GM06990 (cell line): ENCODE measurements at regions not wholly inside any gene's neighbourhood (a gene's known extent, or its start where the extent isn't known, plus 50 kb on each side); places are given as distances from the start of the nearest gene placed in this dataset.

Source experiments
- DNase-seq: peaks from one replicate; pipeline ENCODE4 v3.0.0-alpha.2; 2011; ENCODE audit not compliant: insufficient read length; ENCODE audit errors: extremely low read depth
- H3K27me3 ChIP-seq: replicated peaks from 2 replicates; pipeline ENCODE4 v1.6.0; 2011; ENCODE audit warnings: low read length; ENCODE audit not compliant: control insufficient read depth, insufficient read depth
- H3K36me3 ChIP-seq: 2 replicates; pipeline ENCODE4 v1.5.1; 2011; ENCODE audit warnings: low read length; ENCODE audit not compliant: control insufficient read depth, insufficient read depth
- H3K4me3 ChIP-seq: replicated peaks from 2 replicates; pipeline ENCODE4 v1.5.1; 2011; ENCODE audit warnings: low read depth, mild to moderate bottlenecking, control low read depth, low read length
- TF ChIP-seq, protein P1 (sequence below): IDR thresholded peaks from 2 replicates; pipeline ENCODE4 v1.5.1; 2011; ENCODE audit warnings: low read length, control low read depth, mild to moderate bottlenecking, inconsistent platforms; ENCODE audit not compliant: insufficient read depth, poor library complexity, severe bottlenecking

DNA sequence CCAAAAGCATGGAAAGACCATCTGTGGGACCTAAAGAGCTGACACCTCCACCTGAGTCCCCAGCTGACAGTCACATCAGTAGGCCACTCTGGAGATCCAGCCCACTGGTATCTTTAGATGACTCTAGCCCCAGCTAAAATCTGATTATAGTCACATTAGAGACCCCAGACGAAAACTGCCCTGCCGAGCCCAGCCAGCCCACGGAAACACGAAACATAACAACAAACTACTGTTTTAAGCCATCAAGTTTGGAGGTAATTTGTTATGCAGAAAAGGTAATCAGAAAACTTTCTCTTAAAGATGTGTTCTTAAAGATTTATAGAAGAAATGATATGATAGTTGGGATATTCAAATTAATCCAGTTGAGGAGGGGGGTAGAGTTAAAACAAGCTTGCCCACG, 175.7 kb downstream of the DHX15 start:
- TF ChIP-seq, protein P1, sequence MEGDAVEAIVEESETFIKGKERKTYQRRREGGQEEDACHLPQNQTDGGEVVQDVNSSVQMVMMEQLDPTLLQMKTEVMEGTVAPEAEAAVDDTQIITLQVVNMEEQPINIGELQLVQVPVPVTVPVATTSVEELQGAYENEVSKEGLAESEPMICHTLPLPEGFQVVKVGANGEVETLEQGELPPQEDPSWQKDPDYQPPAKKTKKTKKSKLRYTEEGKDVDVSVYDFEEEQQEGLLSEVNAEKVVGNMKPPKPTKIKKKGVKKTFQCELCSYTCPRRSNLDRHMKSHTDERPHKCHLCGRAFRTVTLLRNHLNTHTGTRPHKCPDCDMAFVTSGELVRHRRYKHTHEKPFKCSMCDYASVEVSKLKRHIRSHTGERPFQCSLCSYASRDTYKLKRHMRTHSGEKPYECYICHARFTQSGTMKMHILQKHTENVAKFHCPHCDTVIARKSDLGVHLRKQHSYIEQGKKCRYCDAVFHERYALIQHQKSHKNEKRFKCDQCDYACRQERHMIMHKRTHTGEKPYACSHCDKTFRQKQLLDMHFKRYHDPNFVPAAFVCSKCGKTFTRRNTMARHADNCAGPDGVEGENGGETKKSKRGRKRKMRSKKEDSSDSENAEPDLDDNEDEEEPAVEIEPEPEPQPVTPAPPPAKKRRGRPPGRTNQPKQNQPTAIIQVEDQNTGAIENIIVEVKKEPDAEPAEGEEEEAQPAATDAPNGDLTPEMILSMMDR: no peak
- Histone ChIP-seq H3K36me3 (no peaks in the 10 kb centered on the region), H3K4me3 (no peak overlapping the region), H3K27me3 (no peaks in the 10 kb centered on the region; the same call in 1 of the 2 replicates)
- no peak for DNase-seq

DNA sequence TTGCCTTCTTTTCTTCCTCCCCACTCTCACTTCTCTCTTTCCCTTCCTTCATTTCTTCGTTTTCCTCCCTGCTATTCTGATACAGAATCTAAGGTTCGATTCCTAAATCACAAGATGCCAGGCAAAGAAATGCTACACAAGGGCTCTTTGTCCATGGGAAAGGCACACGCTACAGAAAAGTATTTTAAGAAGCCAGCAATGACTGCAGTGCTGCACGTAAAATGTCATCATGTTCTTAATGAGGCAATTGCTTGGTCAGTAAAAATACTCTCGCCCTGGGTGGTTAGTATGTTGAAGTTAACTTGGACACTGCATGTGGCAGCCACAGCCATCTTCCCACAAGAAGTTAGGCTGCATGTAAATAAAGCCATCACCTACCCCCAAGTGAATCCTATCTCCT, 178.4 kb downstream of the DHX15 start:
- TF ChIP-seq, protein P1: no peak
- no peak for DNase-seq
- no peak overlapping the region for H3K4me3 ChIP-seq

DNA sequence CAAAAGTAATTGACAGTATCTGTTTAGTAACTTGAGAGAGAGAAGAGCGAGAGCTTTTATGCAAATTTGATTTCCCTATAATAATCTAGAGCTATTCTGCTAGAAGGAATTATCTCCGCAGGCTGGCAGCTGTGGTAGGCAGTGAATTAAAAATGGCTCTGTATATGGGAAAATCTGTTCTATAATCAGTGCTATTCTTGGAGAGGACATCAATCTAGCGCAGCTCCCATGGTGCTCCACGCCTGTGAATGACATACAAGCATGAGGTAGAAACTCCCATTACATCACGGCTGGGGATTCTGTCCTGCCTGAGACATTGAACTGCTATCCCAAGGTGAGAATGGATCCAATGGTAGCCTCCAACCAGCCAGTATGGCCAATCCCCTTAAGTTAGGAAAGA, 179.0 kb downstream of the DHX15 start:
- Histone ChIP-seq H3K36me3 (no peaks in the 10 kb centered on the region), H3K4me3 (no peak overlapping the region), H3K27me3 (no peaks in the 10 kb centered on the region; the same call in 1 of the 2 replicates)
- DNase-seq: no peak
- TF ChIP-seq, protein P1: no peak

More for the DNA sequence above, 178.4 kb downstream of the DHX15 start:
- Histone ChIP-seq H3K36me3 (no peaks in the 10 kb centered on the region), H3K27me3 (no peaks in the 10 kb centered on the region; the same call in 1 of the 2 replicates)

DNA sequence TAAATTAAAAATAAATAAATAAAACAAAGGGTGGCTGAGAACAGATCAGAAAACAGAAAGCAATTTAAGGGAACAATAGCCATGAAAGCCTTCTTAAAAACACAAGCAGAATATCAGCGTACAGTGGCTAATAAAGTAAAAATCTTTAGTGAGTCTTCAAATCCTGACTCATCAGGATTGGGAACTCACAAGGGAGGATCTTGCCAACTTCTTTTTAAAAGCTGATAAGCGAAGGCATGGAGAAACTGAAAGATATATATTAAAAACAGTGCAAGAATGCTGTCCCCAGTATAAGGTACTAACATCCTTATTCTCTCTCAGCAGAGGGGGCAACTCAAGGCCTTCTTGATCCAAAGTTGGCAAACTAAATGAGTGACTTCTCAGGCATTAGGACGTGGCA, 180.1 kb downstream of the DHX15 start:
- no peak for DNase-seq
- Histone ChIP-seq H3K36me3 (no peaks in the 10 kb centered on the region), H3K27me3 (no peaks in the 10 kb centered on the region; the same call in 1 of the 2 replicates), H3K4me3 (no peak overlapping the region)
- TF ChIP-seq, protein P1: no peak

DNA sequence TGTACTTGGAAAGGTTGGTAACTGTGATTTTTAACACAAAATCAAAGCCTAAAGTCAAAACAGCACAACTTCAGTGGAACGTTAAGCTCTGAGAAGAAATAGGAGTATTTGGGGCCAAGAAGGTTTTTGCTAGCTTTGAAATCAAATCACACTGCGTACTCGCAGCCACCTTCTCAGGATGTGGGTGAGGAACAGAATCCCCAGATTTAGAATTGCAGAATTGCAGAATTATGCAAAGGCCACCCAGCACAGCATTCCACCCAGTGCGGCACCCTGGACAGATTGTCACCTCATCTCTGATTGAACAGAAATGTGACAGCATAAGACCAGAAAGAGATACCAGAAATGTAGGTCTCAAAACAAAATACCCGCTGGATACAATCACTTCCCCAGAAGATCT, 181.1 kb downstream of the DHX15 start:
- TF ChIP-seq, protein P1: no peak
- Histone ChIP-seq H3K36me3 (no peaks in the 10 kb centered on the region), H3K27me3 (no peaks in the 10 kb centered on the region; the same call in 1 of the 2 replicates), H3K4me3 (no peak overlapping the region)
- no peak for DNase-seq

DNA sequence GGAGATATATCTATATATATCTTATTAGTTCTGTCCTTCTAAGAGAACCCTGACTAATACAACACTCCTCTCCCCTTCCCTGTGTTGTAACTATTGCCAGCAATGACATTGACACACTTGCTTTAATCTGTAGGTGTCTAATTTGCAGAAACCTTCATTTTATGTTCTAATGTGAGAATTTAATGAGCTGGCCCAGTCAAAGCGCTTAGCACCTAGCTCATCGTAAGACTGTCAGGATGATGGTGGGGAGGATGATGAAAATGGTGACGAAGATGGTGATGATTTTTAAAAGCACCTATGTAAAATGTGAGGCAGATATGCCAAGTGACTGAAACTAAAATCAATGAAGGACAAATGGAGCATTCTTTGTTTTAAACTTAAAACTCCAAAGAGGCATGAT, 183.8 kb downstream of the DHX15 start:
- DNase-seq: no peak
- H3K36me3 ChIP-seq: no peaks in the 10 kb centered on the region
- TF ChIP-seq, protein P1: no peak
- no peak overlapping the region for H3K4me3 ChIP-seq
- H3K27me3 ChIP-seq: no peaks in the 10 kb centered on the region
